Osteocyte (in vitro differentiated cells): ENCODE measurements at regions not wholly inside any gene's neighbourhood (a gene's known extent, or its start where the extent isn't known, plus 50 kb on each side); places are given as distances from the start of the nearest gene placed in this dataset.

ENCODE experiments used
- DNase-seq: peaks from one replicate; pipeline ENCODE4 v3.0.0; 2021; ENCODE audit warnings: mixed read lengths; ENCODE audit not compliant: unreplicated experiment; ENCODE audit errors: extremely low spot score
- H3K27ac Mint-ChIP-seq: one replicate; pipeline ENCODE4 v1.8.0; 2021; ENCODE audit warnings: mild to moderate bottlenecking, mixed read lengths; ENCODE audit not compliant: unreplicated experiment
- H3K27me3 Mint-ChIP-seq: one replicate; pipeline ENCODE4 v1.8.0; 2021; ENCODE audit warnings: mixed read lengths; ENCODE audit not compliant: unreplicated experiment
- H3K36me3 Mint-ChIP-seq: one replicate; pipeline ENCODE4 v1.8.0; 2021; ENCODE audit warnings: mixed read lengths; ENCODE audit not compliant: unreplicated experiment
- H3K4me1 Mint-ChIP-seq: one replicate; pipeline ENCODE4 v1.8.0; 2021; ENCODE audit warnings: mixed read lengths; ENCODE audit not compliant: unreplicated experiment
- H3K4me3 Mint-ChIP-seq: one replicate; pipeline ENCODE4 v1.8.0; 2021; ENCODE audit warnings: mild to moderate bottlenecking, moderate library complexity, mixed read lengths; ENCODE audit not compliant: unreplicated experiment
- H3K9me3 Mint-ChIP-seq: one replicate; pipeline ENCODE4 v1.8.0; 2021; ENCODE audit warnings: mixed read lengths; ENCODE audit not compliant: unreplicated experiment
- TF ChIP-seq, protein P1 (sequence below): fragments of 200-600 bp; sonication (generic); IDR thresholded peaks from 2 replicates; pipeline ENCODE4 v1.5.0; 2021; ENCODE audit warnings: antibody characterized with exemption, mild to moderate bottlenecking, moderate library complexity

DNA sequence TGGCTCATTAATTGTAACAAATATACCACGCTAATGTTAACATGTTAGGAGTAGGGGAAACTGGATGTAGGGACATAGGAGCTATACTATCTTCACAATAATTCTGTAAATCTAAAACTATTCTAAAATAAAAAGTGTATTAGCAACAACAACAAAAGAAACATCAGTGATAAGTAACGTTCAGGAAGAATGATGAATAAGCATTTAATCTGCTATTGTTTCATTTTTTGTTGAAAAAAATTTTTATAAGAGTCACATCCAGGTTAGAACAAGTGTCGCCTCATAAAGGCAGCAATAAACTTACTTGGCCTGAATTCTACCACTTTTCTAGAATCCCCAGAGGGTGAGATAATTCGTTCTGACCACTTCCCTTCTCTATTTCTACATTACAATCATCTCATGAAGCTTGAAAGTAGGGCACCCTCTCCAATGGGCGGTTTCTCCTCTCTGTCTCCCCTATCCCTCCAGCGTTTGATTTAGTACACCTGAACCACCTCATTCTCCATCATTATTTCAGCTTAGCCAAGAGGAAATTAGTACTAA is 253.1 kb upstream of the IPO5 start:
- Mint-ChIP-seq H3K9me3 (peaks cover 3% of the 10 kb centered on the region), H3K27ac (no peak overlapping the region), H3K27me3 (peaks cover 13% of the 10 kb centered on the region), H3K36me3 (no peaks in the 10 kb centered on the region), H3K4me3 (no peak overlapping the region), H3K4me1 (no peaks in the 10 kb centered on the region)
- no peak for DNase-seq
- TF ChIP-seq, protein P1, sequence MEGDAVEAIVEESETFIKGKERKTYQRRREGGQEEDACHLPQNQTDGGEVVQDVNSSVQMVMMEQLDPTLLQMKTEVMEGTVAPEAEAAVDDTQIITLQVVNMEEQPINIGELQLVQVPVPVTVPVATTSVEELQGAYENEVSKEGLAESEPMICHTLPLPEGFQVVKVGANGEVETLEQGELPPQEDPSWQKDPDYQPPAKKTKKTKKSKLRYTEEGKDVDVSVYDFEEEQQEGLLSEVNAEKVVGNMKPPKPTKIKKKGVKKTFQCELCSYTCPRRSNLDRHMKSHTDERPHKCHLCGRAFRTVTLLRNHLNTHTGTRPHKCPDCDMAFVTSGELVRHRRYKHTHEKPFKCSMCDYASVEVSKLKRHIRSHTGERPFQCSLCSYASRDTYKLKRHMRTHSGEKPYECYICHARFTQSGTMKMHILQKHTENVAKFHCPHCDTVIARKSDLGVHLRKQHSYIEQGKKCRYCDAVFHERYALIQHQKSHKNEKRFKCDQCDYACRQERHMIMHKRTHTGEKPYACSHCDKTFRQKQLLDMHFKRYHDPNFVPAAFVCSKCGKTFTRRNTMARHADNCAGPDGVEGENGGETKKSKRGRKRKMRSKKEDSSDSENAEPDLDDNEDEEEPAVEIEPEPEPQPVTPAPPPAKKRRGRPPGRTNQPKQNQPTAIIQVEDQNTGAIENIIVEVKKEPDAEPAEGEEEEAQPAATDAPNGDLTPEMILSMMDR = no peak

DNA sequence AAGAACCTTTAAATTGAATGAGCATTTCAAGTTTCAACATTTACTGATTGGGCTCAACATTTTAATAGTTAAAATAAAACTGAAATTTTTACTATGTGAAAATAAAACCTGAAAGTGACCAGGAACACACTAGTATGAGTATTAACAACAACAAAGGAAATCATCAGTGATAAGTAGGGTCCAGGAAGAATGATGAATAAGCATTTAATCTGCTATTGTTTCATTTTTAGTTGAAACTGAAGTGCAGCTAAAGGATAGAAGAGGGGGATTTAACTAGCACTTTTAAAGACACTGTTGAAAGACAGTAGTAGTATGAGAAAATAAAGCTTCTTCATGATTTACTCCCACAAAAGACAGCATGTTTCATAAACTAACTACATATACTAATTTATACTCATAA is 250.9 kb upstream of the IPO5 start:
- H3K27ac Mint-ChIP-seq = no peak overlapping the region
- H3K36me3 Mint-ChIP-seq = no peaks in the 10 kb centered on the region
- H3K27me3 Mint-ChIP-seq = peaks cover 18% of the 10 kb centered on the region
- DNase-seq = no peak
- no peak overlapping the region for H3K4me3 Mint-ChIP-seq
- H3K9me3 Mint-ChIP-seq = no peaks in the 10 kb centered on the region
- TF ChIP-seq, protein P1 = no peak
- H3K4me1 Mint-ChIP-seq = no peaks in the 10 kb centered on the region

DNA sequence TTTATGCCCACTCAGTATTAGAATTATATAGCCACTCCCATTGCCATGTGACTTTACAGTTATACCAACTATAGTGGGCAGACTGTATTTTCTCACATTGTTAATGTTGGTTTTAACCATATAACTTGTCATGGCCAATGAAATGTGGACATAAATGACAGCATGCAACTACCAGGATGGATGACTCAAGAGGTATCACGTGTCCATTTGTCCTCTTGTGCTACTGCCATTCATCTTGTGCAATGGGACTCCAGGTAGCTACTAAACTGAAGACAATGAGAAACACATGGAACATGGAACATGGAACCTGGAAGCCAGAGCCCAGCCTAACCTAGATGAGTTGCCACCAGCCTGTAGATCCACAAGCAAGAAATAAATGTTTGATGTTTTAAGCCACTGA is 242.7 kb upstream of the IPO5 start:
- Mint-ChIP-seq H3K9me3 (no peaks in the 10 kb centered on the region), H3K4me1 (no peaks in the 10 kb centered on the region), H3K36me3 (no peaks in the 10 kb centered on the region), H3K4me3 (no peak overlapping the region), H3K27ac (no peak overlapping the region), H3K27me3 (peaks cover 17% of the 10 kb centered on the region)
- DNase-seq = no peak
- TF ChIP-seq, protein P1 = no peak

DNA sequence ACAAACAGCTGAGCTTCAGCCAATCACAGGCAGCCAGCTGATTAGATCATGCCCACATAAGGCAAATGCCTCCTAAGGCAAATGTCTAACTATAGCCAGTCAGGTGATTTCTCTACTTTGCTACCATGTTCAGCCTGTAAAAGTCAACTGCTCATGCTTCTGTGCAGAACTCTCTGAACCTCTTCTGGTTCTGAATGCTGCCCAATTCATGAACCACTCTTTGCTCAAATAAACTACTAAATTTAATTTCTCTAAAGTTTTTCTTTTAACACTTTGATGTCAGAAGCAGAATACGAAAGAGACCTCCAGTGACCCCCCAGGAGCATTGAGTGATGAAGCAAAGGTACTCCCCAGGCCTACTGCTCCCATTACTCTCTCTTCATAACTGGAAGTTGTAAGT is 240.7 kb upstream of the IPO5 start:
- H3K27me3 Mint-ChIP-seq = peaks cover 15% of the 10 kb centered on the region
- TF ChIP-seq, protein P1 = no peak
- no peaks in the 10 kb centered on the region for H3K36me3 Mint-ChIP-seq
- no peak overlapping the region for H3K4me3 Mint-ChIP-seq
- no peaks in the 10 kb centered on the region for H3K9me3 Mint-ChIP-seq
- no peaks in the 10 kb centered on the region for H3K4me1 Mint-ChIP-seq
- H3K27ac Mint-ChIP-seq = no peak overlapping the region
- no peak for DNase-seq

DNA sequence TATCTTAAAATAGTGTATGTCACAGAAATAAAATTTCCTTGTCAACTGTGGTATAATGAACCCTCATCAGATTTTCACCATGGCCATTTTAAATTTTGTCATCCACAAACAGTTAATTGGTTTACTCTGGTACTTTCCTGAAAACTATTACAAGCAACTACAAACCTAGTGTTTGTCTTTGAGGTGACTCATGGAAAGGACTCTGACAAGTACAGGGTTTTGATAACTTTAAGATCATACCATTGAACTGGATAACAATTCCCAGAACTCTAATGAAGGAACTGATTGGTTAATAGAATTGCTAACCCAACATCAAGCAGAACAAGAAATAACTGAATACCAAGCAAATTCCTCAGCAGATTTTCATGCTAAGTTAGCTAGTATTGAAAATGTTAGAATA is 237.7 kb upstream of the IPO5 start:
- H3K36me3 Mint-ChIP-seq = no peaks in the 10 kb centered on the region
- no peak overlapping the region for H3K27ac Mint-ChIP-seq
- no peak overlapping the region for H3K4me3 Mint-ChIP-seq
- peaks cover 8% of the 10 kb centered on the region for H3K27me3 Mint-ChIP-seq
- no peak for DNase-seq
- TF ChIP-seq, protein P1 = no peak
- no peaks in the 10 kb centered on the region for H3K4me1 Mint-ChIP-seq
- H3K9me3 Mint-ChIP-seq = no peaks in the 10 kb centered on the region
